HG03457 (cell line): ENCODE measurements at regions not wholly inside any gene's neighbourhood (a gene's known extent, or its start where the extent isn't known, plus 50 kb on each side); places are given as distances from the start of the nearest gene placed in this dataset.

ENCODE experiments used
- ATAC-seq: cut with Tn5 transposase; IDR thresholded peaks from one replicate; pipeline ENCODE4 v1.9.1; 2021; ENCODE audit warnings: moderate number of reproducible peaks; ENCODE audit not compliant: unreplicated experiment

DNA sequence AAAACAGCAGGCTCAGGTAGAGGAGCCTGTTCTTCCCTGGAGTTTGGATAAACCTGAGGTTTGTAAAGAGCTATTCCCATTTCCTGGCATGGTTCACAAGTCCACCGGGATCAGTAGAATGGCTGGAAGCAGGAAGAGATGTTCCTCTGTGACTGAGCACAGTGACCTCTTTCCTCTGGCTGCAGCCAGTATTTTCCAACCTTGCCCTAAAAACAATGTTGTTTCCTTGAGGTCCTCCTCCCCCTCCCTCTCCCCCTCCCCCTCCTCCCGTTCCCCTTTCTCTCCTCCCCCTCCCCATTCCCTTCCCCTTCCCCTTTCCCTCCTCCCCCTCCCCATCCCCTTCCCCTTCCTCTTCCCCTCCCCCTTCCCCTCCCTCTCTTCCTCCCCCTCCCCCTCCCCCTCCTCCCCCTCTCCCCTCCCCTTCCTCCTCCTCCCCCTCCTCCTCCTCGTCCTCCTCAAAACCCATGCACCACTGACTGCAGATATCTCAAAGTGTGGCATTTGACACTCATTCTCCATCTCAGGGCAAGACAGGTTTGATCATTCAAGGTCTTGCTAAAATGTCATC, 58.9 kb upstream of the MON1B start:
- no peak for ATAC-seq

- ATAC-seq, result no peak
Observed at GRCh38 chr16:77133706-77134105, 57.3 kb upstream of the MON1B start.

- ATAC-seq, result no peak
Observed at GRCh38 chr16:77137045-77137444, 53.9 kb upstream of the MON1B start.
